ENCODE measurements at regions not wholly inside any gene's neighbourhood (a gene's known extent, or its start where the extent isn't known, plus 50 kb on each side); places are given as distances from the start of the nearest gene placed in this dataset.

- no peak for DNase-seq
These were observed 437.1 kb downstream of the HTR7 start for GRCh38 chr10:90420637-90421318.

GRCh38 chr10:90421874-90422273, 436.0 kb downstream of the HTR7 start:
- DNase-seq = no peak

GRCh38 chr10:90424730-90425129, 433.1 kb downstream of the HTR7 start:
- no peak for DNase-seq

DNA sequence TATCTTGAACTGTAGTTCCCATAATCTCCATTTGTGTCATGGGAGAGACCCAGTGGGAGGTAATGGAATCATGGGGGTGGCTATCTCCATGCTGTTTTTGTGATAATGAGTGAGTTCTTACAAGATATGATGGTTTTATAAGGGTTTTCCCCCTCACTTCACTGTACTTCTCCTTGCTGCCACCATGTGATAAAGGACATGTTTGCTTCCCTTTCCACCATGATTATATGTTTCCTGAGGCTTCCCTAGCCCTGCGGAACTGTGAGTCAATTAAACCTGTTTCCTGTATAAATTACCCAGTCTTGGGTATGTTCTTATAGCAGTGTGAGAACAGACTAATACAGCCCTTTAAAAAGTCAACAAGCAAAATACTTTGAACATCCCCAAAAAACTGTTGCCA, 427.7 kb downstream of the HTR7 start:
- no peak for DNase-seq

DNA sequence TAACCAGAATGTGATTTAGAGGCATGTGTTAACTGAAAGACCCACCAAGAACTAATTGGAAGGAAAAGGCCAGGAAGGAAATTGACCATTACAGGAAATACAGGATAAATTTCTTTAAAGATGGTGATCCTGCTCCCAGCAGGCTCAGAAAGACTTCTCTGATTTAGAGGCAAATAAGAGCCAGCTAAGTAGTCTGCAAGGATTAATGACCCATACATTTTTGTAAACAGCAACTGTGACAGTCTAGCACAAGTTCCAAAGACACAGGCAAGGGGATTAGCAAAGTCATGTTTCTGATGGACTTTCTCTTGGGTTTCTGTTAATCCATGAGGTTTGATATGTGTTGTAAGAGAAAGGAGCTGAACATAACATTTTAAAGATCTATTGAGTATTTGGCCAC, 425.0 kb downstream of the HTR7 start:
- no peak for DNase-seq

- no peak for DNase-seq
These were observed 422.5 kb downstream of the HTR7 start for GRCh38 chr10:90435296-90435695.

- no peak for DNase-seq
These were observed 420.4 kb downstream of the HTR7 start for GRCh38 chr10:90437452-90437851.

- no peak for DNase-seq
These were observed 417.0 kb downstream of the HTR7 start for GRCh38 chr10:90440870-90441269.

GRCh38 chr10:90443342-90443741, 414.5 kb downstream of the HTR7 start:
- no peak for DNase-seq

DNA sequence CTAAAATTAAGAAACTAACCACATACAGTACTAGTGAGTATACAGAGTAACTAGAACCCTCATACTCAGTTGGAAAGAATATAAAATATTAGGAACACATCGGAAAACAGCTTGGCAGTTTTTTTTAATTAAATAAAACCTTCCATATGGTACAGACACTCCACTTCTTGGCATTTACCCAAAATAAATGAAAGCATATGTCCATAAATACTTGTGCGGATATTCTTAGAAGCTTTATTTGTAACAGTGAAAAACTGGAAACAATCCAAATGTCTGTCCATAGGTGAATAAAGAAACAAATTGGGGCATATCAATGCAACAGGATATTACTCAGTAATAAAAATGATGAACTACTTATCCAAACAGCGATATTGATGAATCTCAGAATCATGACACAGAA, 410.0 kb downstream of the HTR7 start:
- DNase-seq = no peak

DNA sequence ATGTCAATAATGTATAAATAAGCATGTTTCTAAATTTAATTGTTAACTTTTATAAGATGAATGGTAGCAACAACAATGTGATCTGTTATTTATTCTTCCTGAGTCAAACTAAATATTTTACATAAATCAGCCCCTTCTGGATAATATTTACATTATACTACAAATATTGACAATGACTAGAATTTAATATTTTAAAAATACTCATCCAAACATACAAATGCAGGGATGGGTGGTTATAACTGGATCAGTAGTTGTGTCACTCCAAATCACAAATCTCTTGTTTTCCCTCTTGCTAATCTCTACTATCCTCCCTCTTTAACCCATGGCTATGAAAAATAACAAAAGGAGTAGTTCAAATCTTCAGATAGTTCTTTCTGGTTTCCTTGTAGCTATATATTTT, 407.0 kb downstream of the HTR7 start:
- DNase-seq = no peak

DNA sequence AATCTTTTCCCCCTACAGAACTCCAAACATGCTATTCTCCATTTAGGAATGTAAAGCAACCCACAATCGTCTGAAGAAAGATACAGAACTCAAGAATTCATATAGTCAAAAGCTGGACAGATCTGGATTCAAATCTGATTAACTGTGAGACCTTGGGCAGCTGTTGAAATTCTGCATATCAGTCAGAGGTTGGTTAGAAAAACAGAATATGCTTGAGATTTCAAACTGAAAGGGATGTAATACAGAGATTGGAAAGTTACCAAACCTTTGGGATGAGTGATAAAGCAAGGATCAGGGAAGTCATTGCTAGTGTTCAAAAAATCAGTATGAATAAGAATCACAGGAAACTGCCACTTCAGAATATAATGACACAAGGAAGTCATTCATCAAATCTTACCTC, 406.6 kb downstream of the HTR7 start:
- DNase-seq = no peak

GRCh38 chr10:90458054-90458453, 399.8 kb downstream of the HTR7 start:
- no peak for DNase-seq

GRCh38 chr10:90458571-90458970, 399.3 kb downstream of the HTR7 start:
- no peak for DNase-seq

GRCh38 chr10:90461437-90462155, 396.2 kb downstream of the HTR7 start:
- DNase-seq = no peak

- no peak for DNase-seq
These were observed 394.9 kb downstream of the HTR7 start for GRCh38 chr10:90462749-90463470.

- DNase-seq = no peak
These were observed 393.5 kb downstream of the HTR7 start for GRCh38 chr10:90464329-90464728.

GRCh38 chr10:90470966-90471365, 386.9 kb downstream of the HTR7 start:
- no peak for DNase-seq

DNA sequence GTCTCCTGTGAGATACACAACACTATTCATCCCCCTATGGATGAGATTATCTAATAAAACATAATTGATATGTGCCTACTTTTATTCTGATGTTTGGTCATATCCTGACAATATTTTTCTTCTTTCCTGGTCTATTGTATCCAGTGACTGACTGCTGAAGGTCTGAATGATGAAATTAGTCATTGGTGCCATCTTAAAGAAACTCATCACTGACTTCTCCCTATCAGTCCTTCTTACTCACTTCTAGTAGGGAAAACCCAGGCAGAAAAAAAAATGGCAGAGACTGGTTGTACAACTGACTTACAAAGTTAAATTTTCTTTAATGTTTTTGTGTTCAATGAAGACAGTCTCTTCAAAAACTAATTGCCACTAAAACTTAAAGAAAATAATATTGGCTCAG, 377.4 kb downstream of the HTR7 start:
- DNase-seq = no peak

DNA sequence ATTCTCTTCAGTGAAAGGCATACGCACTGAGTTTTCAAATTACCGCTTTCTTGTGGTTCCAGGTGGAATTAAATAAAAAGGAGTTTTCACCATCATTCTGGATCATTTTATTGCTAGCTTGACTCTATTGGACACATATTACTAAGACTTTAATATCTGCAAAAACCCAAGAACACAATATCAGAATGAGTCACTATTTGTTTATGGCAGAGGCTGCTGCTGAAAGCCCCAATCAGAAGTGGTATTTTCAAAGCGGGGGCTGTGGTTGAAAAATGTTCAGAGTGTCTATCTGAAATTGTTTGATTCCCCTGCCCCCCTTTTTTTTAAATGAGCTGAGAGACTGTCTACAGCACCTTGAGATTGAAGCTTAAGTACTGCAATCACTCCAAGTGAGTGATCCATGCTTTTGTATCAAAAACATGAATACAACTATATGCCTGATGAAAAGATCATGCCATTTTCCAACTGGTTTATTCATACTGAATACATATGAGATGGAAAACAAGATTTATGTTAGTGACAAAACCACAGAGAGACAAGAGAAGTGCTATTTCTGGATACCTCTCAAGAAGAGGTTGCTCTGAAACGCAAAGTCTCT, 376.4 kb downstream of the HTR7 start:
- DNase-seq = no peak

GRCh38 chr10:90484518-90484917, 373.3 kb downstream of the HTR7 start:
- DNase-seq = no peak

- no peak for DNase-seq
These were observed 363.7 kb downstream of the HTR7 start for GRCh38 chr10:90494183-90494582.

- DNase-seq = no peak
These were observed 353.7 kb downstream of the HTR7 start for GRCh38 chr10:90504172-90504571.

DNA sequence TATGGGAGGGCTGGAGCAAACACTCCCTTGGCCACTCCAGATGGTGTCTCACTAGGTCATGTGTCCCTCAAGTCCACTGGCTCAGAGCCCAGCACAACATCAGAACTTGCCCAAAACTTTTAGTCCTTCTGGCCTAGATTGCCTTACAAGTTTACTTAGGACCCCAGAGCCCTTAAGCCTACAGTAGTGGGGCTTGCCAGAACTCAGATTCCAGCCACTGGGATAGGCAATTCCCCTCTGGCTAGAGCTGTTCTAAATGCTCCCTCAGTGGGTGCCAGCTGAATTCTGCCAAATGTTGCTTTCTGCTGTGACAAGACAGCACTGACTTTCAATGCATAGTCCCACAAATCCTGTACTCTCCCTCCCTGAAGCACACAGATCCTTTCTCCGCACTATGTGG, 331.1 kb downstream of the HTR7 start:
- DNase-seq = no peak
